ENCODE measurements at regions not wholly inside any gene's neighbourhood (a gene's known extent, or its start where the extent isn't known, plus 50 kb on each side); places are given as distances from the start of the nearest gene placed in this dataset.

DNA sequence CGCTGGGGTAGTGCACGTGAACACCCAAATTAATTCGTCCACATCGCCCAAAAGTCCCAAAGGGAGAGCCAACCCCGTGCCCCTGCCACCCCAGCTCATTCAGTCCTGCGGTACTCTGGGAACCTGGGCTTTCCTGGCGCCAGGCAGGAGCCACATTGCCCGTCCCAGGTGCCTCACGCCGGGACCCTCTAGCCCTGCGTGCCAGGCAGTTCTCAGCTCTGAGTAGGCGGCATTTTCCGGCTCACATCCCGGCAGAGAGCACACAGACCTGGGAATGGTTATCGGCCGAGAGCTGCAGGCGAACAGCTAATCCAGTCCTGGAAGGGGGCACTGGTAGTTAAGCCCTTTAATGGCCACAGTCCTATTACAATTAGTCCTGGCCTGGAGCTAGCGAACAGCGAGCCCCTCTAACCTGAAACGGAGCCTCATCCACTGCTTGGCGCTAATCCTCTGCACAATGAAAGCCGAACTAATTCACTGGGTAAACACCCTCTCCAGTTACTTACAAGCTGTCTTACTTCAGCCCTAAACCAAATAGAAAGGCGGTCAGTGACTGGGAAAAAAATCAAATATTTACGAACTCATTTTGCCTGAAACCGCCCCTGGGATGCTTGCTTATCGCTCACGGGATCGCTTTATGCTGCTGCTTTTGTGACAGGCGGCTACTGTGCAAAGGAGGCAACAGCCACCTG, 254.6 kb upstream of the SOX14 start (continued):
- TF ChIP-seq NFATC4 (CRISPR knock-in tag; IDR thresholded peaks at IDR 0.05) (no peak), TP53 (CRISPR knock-in tag; IDR thresholded peaks at IDR 0.05) (no peak)
- TF ChIP-seq, protein P1, sequence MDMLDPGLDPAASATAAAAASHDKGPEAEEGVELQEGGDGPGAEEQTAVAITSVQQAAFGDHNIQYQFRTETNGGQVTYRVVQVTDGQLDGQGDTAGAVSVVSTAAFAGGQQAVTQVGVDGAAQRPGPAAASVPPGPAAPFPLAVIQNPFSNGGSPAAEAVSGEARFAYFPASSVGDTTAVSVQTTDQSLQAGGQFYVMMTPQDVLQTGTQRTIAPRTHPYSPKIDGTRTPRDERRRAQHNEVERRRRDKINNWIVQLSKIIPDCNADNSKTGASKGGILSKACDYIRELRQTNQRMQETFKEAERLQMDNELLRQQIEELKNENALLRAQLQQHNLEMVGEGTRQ (CRISPR knock-in tag; IDR thresholded peaks at IDR 0.05), result no peak
- TF ChIP-seq, protein P2, sequence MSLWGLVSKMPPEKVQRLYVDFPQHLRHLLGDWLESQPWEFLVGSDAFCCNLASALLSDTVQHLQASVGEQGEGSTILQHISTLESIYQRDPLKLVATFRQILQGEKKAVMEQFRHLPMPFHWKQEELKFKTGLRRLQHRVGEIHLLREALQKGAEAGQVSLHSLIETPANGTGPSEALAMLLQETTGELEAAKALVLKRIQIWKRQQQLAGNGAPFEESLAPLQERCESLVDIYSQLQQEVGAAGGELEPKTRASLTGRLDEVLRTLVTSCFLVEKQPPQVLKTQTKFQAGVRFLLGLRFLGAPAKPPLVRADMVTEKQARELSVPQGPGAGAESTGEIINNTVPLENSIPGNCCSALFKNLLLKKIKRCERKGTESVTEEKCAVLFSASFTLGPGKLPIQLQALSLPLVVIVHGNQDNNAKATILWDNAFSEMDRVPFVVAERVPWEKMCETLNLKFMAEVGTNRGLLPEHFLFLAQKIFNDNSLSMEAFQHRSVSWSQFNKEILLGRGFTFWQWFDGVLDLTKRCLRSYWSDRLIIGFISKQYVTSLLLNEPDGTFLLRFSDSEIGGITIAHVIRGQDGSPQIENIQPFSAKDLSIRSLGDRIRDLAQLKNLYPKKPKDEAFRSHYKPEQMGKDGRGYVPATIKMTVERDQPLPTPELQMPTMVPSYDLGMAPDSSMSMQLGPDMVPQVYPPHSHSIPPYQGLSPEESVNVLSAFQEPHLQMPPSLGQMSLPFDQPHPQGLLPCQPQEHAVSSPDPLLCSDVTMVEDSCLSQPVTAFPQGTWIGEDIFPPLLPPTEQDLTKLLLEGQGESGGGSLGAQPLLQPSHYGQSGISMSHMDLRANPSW (CRISPR knock-in tag; conservative IDR thresholded peaks at IDR 0.05; ENCODE audit: low read depth), result no peak

DNA sequence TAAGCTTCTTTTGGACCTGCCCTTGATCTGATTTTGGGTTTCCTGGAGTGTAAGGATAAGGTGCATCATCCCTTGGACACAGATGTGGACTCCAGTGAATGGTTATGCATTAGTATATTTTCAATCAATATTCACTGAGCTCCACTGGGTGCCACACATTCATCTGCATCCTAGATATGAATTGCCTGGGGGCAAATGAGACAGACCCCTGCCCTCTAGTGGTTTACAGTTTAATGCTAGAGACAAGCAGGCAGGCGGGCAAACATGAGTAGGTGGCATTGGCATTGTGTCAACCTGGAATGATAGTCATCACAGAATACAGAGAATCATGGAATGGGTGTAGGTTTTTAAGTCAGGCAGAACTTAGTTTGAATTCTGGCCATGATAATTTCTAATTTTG, 252.5 kb upstream of the SOX14 start:
- Mint-ChIP-seq H3K27ac (no peak overlapping the region), H3K36me3 (no peaks in the 10 kb centered on the region), H3K4me1 (no peaks in the 10 kb centered on the region), H3K27me3 (ENCODE audit: low read depth) (no peaks in the 10 kb centered on the region), H3K4me3 (no peak overlapping the region), H3K9me3 (no peaks in the 10 kb centered on the region)
- CTCF ChIA-PET, result interaction anchor here (0.6 to 1.1 kb wide), 3 partner anchors 92 to 406 kb away, joined by 3 to 4 read pairs (median 3); no protein-coding TSS in a partner anchor
- ATAC-seq (no peak), DNase-seq (ENCODE audit: low spot score) (no peak)
- TF ChIP-seq FOXK1 (CRISPR knock-in tag; IDR thresholded peaks at IDR 0.05) (no peak), KAT7 (CRISPR knock-in tag; IDR thresholded peaks at IDR 0.05; ENCODE audit: borderline replicate concordance) (no peak), FOXP1 (CRISPR knock-in tag; IDR thresholded peaks at IDR 0.05; ENCODE audit: borderline replicate concordance) (no peak), IRF2 (CRISPR knock-in tag; IDR thresholded peaks at IDR 0.05; ENCODE audit: borderline replicate concordance, low read depth) (no peak), NR2C2 (CRISPR knock-in tag; IDR thresholded peaks at IDR 0.05) (no peak), ZNF396 (CRISPR knock-in tag; IDR thresholded peaks at IDR 0.05; ENCODE audit: borderline replicate concordance) (no peak), ZNF232 (CRISPR knock-in tag; IDR thresholded peaks at IDR 0.05) (no peak), OVOL2 (CRISPR knock-in tag; IDR thresholded peaks at IDR 0.05; ENCODE audit: borderline replicate concordance) (no peak)
- TF ChIP-seq, protein P3, sequence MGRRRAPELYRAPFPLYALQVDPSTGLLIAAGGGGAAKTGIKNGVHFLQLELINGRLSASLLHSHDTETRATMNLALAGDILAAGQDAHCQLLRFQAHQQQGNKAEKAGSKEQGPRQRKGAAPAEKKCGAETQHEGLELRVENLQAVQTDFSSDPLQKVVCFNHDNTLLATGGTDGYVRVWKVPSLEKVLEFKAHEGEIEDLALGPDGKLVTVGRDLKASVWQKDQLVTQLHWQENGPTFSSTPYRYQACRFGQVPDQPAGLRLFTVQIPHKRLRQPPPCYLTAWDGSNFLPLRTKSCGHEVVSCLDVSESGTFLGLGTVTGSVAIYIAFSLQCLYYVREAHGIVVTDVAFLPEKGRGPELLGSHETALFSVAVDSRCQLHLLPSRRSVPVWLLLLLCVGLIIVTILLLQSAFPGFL (CRISPR knock-in tag; IDR thresholded peaks at IDR 0.05; ENCODE audit: borderline replicate concordance), result no peak
- TF ChIP-seq, protein P4, sequence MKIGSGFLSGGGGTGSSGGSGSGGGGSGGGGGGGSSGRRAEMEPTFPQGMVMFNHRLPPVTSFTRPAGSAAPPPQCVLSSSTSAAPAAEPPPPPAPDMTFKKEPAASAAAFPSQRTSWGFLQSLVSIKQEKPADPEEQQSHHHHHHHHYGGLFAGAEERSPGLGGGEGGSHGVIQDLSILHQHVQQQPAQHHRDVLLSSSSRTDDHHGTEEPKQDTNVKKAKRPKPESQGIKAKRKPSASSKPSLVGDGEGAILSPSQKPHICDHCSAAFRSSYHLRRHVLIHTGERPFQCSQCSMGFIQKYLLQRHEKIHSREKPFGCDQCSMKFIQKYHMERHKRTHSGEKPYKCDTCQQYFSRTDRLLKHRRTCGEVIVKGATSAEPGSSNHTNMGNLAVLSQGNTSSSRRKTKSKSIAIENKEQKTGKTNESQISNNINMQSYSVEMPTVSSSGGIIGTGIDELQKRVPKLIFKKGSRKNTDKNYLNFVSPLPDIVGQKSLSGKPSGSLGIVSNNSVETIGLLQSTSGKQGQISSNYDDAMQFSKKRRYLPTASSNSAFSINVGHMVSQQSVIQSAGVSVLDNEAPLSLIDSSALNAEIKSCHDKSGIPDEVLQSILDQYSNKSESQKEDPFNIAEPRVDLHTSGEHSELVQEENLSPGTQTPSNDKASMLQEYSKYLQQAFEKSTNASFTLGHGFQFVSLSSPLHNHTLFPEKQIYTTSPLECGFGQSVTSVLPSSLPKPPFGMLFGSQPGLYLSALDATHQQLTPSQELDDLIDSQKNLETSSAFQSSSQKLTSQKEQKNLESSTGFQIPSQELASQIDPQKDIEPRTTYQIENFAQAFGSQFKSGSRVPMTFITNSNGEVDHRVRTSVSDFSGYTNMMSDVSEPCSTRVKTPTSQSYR (CRISPR knock-in tag; IDR thresholded peaks at IDR 0.05), result no peak
- TF ChIP-seq, protein P5, sequence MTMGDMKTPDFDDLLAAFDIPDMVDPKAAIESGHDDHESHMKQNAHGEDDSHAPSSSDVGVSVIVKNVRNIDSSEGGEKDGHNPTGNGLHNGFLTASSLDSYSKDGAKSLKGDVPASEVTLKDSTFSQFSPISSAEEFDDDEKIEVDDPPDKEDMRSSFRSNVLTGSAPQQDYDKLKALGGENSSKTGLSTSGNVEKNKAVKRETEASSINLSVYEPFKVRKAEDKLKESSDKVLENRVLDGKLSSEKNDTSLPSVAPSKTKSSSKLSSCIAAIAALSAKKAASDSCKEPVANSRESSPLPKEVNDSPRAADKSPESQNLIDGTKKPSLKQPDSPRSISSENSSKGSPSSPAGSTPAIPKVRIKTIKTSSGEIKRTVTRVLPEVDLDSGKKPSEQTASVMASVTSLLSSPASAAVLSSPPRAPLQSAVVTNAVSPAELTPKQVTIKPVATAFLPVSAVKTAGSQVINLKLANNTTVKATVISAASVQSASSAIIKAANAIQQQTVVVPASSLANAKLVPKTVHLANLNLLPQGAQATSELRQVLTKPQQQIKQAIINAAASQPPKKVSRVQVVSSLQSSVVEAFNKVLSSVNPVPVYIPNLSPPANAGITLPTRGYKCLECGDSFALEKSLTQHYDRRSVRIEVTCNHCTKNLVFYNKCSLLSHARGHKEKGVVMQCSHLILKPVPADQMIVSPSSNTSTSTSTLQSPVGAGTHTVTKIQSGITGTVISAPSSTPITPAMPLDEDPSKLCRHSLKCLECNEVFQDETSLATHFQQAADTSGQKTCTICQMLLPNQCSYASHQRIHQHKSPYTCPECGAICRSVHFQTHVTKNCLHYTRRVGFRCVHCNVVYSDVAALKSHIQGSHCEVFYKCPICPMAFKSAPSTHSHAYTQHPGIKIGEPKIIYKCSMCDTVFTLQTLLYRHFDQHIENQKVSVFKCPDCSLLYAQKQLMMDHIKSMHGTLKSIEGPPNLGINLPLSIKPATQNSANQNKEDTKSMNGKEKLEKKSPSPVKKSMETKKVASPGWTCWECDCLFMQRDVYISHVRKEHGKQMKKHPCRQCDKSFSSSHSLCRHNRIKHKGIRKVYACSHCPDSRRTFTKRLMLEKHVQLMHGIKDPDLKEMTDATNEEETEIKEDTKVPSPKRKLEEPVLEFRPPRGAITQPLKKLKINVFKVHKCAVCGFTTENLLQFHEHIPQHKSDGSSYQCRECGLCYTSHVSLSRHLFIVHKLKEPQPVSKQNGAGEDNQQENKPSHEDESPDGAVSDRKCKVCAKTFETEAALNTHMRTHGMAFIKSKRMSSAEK (CRISPR knock-in tag; IDR thresholded peaks at IDR 0.05; ENCODE audit: borderline replicate concordance), result no peak
- TF ChIP-seq, protein P6, sequence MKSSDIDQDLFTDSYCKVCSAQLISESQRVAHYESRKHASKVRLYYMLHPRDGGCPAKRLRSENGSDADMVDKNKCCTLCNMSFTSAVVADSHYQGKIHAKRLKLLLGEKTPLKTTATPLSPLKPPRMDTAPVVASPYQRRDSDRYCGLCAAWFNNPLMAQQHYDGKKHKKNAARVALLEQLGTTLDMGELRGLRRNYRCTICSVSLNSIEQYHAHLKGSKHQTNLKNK (CRISPR knock-in tag; IDR thresholded peaks at IDR 0.05), result no peak
- TF ChIP-seq, protein P7, sequence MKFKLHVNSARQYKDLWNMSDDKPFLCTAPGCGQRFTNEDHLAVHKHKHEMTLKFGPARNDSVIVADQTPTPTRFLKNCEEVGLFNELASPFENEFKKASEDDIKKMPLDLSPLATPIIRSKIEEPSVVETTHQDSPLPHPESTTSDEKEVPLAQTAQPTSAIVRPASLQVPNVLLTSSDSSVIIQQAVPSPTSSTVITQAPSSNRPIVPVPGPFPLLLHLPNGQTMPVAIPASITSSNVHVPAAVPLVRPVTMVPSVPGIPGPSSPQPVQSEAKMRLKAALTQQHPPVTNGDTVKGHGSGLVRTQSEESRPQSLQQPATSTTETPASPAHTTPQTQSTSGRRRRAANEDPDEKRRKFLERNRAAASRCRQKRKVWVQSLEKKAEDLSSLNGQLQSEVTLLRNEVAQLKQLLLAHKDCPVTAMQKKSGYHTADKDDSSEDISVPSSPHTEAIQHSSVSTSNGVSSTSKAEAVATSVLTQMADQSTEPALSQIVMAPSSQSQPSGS (CRISPR knock-in tag; IDR thresholded peaks at IDR 0.05; ENCODE audit: borderline replicate concordance, low read depth), result no peak
- TF ChIP-seq, protein P8, sequence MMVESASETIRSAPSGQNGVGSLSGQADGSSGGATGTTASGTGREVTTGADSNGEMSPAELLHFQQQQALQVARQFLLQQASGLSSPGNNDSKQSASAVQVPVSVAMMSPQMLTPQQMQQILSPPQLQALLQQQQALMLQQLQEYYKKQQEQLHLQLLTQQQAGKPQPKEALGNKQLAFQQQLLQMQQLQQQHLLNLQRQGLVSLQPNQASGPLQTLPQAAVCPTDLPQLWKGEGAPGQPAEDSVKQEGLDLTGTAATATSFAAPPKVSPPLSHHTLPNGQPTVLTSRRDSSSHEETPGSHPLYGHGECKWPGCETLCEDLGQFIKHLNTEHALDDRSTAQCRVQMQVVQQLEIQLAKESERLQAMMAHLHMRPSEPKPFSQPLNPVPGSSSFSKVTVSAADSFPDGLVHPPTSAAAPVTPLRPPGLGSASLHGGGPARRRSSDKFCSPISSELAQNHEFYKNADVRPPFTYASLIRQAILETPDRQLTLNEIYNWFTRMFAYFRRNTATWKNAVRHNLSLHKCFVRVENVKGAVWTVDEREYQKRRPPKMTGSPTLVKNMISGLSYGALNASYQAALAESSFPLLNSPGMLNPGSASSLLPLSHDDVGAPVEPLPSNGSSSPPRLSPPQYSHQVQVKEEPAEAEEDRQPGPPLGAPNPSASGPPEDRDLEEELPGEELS (CRISPR knock-in tag; IDR thresholded peaks at IDR 0.05), result no peak
- POLR2A ChIA-PET, result no interaction called here

Data from WTC11 (cell line).